NCI-H1092 (cell line): ENCODE measurements at regions not wholly inside any gene's neighbourhood (a gene's known extent, or its start where the extent isn't known, plus 50 kb on each side); places are given as distances from the start of the nearest gene placed in this dataset.

ENCODE experiments used
- DNase-seq: peaks from one replicate; lab custom pipeline; 2025; lab: John Stamatoyannopoulos, UW

DNA sequence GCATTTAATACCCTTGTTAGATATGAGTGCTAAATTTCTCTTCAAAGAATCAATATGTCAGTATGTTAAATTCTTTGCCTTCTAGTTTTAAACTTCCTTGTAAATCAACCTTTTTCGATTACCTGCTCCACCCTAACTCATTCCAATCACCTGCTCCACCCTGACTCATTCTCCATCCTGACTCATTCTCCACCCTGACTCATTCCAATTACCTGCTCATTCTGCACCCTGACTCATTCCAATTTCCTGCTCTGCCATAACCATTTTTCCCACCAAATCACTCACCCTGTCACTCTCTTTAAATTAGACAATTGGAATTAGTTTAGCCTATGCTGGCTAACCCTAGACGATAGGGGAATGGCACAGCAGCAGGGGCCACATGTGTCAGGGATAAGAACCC lies 519.5 kb upstream of the LRRC4C start:
- DNase-seq, result no peak

DNA sequence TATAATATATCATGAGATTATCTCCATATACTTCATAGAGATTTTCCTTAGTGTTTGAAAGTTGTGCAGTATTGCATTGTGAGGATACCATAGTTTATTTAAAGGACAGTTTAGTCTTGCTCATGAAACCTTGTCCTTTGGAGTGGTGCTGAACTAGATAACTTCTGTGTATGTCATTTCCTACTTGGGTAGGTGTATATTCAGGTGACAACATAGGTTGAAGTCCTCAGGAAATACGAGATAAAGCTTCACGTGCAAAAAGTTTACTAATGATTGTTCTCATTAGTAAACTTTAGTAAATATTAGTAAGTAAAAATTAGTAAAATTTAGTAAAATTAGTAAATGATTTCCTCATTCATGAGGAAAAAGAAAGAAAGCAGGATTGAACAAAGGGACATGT lies 521.3 kb upstream of the LRRC4C start:
- no peak for DNase-seq

DNA sequence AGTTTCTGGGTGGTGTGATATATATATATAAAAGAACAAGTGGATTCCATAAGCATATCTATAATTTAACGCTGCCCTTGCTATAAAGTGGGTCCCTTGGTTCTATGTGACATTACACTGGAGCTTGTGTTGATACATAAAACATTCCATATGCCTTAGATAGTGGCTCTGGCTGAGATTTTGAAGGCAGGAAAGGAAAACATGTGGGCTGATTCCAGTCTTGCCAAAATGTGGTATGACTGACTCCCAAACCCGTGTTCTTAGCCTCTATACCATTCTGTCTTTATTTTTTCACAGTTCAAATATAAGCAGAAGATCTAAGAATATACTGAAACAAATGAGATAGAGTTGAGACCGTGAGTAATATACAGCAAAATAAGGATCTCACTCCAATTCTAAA lies 522.8 kb upstream of the LRRC4C start:
- DNase-seq, result no peak

DNA sequence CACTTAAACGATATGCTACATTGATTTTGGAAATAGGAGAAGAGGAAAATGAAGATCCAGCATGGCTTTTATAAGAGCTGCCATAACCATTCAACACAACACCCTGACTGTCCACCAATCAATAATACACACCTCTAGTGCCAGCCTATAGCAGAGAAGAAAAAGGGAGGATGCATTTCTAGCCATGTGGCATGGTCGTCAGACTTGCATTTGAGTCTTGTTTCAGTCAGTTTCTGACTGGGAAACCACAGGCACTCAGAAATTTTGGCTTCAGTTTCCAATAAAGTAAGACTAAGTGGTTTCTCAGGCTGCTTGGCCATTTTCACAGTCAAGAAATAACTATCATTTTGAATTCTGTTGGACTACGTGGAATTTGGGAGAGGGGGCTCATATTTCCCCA lies 523.5 kb upstream of the LRRC4C start:
- no peak for DNase-seq

DNA sequence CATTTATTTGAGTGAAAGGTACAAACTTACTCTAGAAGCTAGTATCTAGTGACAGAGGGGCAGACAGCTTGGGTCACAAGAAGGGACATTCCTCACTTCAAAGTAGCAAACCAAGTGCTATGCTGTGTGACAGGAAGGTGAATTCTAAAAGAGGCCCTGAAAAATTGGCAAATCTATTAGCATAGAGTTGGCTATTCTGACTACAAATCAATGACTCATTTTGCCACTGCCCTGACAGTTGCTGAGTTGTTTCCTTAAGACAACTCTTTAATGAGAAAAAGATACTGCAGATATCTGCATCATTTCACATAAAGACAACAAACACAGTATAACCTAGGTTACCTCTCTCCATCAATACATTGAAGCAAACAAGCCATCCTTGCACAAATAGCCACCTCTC lies 524.0 kb upstream of the LRRC4C start:
- DNase-seq, result no peak

DNA sequence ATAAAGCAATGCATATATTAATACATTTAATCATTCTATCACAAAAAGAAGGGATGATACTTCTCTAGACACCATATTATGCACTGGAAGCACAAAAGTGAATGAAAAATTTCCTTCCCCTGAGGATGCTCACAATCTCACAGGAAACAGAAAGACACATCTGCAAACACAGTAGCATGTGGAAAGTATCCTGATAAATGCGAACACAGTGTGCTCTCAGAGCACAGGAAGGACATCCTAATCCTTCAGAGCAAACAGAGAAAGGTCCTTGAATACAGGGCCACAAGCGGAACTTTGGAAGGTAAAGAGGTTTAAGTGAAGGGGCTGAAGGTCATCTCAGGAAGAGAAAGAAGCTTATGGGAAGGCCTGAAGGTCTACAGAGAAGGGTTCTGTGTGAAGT lies 524.6 kb upstream of the LRRC4C start:
- no peak for DNase-seq

DNA sequence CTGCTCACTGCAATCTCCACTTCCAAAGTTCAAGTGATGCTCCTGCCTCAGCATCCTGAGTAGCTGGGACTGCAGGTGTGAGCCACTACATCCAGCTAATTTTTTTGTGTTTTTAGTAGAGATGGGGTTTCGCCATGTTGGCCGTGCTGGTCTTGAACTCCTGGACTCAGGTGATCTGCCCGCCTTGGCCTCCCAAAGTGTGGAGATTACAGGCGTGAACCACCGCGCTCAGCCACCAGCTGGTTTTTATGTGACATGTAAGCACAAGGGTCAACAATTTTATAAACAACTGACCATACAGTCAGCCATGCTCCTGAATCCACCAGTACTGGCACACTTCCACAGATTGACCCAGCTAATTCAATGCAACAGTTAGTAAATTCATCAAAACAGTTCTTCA lies 526.3 kb upstream of the LRRC4C start:
- DNase-seq, result no peak

DNA sequence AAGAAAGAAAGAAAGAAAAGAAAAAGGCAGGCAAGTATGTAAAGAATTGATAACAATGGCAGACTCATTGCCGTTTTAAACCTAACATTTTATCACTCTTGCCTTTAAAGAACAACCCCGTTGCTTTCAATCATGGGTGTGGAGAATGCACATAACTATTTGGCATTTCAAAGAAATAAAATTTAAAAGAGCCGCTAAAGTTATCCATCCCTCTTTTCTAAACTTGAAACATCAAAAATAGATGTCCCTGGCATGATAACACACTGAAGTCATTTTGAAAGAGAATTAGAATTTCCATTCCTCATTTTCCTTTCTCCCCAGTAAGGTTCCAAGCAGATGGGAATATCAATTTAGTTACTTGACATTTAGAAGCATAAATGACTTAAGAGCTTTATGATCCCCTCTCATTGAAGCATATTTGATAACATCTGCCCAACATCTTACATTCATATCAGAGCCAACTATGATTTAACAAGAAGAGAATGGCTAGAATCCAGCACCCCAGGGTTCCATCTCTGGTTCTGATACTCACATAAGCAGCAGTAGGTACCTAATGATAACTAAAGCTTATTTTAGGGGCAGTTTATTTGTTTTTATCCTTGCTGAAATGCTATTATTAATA lies 529.6 kb upstream of the LRRC4C start:
- DNase-seq, result no peak

DNA sequence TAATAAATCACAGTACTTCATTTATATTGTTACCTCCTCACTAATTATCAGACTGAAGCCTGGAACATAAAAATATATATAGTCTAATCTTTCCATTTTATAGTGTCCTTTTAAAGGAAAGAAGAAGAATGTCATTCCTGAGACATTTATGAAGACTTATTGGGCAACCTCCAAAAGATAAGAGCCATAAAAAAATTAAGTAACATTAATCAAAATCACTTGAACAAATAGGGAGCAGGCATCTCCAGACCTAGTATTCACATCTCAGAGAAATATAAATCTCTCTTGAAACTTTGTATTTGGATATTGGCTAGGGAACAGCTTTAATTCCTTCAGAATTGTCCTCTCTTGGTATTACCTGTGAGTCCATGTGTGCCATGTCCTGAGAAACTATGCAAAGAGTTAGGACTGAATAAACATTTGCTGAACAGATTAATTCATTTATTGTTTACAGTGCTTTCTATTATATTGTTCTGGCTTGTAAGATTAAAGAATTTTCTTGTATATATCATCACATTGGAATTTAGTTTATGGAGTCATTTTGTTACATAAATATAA lies 530.5 kb upstream of the LRRC4C start:
- DNase-seq, result no peak

DNA sequence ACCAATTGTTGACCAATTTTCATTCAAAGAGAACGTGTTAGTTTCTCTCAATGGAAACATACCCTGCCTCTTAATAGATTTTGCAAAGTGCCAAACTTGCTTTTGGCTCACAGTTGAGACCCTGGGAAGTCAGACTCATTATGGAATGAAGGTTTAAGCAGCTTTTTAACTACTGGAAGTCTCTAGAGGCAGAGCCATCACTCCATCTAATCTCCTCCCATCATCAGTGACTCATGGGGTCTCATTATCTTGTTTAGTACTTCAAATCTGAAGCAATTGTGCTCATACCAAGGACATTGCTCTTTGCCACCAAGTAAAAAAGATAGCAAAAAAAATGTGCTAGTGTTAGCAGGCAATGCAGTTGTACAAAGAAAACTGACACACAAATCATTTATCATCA lies 537.1 kb upstream of the LRRC4C start:
- DNase-seq, result no peak

DNA sequence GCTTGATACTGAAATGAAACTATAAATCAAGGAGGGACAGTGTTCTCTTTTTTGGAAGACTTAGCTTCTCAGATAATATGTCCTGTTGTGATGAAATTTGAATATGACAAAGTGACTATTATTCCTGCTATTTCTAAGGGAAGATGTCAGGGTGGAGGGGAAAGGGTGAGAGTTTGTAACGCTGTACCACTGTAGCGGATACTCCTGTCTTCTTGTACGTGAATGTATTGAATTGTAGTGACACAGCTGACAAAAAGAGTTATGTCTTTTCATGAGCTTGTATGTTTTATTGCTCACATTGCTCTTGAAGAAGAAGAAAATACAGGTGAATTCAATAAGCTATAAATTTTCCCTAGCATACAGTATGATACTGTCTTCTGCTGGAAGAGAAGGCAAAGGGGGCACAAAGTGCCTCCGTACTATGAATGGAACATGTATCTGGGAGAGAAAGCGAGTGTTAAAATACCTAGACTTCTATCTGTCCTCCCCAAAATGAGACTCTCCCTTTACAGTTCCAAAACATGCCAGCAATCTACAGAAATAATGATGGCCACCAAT lies 538.5 kb upstream of the LRRC4C start:
- DNase-seq, result no peak

DNA sequence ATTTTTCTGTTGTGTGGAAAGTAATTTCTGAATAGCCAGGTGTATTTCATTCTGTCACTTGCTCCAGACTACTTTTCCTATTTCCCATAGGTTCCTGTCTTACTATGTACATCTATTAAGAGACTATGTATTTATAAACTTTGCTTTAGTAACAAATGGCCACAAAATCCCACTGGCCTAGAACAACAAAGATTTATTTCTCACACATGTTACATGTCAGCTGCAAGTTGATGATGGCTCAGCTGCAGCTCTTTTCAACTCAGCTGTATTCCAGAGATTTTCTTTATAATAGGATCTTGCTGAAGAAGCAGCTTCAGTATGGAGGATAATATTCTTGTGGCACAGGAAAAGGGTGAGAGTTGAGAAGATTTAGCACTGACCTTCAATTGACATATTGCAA lies 539.6 kb upstream of the LRRC4C start:
- no peak for DNase-seq

DNA sequence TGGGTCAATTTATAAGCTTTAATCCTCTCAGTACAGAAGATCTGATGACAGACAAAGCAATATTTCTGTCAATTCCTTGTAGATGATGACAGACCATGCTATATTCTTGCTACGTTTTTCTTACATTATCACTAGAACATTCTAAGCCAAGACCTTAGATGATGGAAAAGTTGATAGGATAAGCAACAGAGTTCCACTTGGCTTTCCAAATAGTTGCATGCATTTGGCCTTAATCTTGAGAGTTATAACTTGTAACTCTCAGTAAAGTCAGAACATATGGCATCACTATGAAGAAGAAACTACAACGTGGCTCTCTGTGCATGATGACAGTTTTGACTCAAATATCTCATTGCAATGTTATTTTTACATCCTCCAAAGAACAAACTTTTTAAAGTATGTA lies 544.3 kb upstream of the LRRC4C start:
- no peak for DNase-seq

DNA sequence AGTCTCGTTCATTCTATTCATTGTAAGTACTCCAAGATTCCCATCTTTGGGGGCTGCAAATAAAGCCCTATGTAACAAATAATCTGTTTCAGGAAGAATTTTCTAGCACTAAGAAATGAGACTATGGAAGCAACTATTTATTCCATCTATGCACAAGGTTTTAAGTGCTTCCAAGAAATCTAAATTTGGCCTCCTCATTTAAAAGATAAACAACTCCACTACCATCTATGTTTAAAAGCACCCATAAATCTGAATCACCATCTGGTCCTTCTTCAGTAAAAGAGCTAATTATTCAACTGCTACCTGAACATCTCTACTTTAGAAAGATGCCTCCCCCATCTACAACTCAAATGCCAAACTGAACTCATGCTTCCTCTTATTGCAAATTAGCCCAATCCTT lies 547.3 kb upstream of the LRRC4C start:
- DNase-seq, result no peak

DNA sequence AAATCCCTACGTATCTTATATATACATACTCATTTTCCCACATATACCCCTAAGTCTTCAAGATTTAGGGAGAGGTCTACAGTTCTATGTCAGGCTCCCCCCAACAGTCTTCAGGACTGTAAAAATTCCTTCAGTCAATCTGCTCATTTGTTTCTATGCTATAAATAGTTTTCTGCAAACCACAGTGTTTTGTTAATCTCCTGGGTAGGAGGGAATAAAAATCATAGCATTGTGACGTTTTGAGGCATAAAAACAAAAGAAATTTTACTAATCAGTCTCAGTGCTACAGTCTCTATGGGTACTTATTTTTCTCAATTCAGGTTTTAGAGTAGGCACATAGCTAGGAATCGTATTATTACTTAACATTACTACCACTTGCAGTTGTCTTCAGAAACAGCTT lies 552.8 kb upstream of the LRRC4C start:
- no peak for DNase-seq

DNA sequence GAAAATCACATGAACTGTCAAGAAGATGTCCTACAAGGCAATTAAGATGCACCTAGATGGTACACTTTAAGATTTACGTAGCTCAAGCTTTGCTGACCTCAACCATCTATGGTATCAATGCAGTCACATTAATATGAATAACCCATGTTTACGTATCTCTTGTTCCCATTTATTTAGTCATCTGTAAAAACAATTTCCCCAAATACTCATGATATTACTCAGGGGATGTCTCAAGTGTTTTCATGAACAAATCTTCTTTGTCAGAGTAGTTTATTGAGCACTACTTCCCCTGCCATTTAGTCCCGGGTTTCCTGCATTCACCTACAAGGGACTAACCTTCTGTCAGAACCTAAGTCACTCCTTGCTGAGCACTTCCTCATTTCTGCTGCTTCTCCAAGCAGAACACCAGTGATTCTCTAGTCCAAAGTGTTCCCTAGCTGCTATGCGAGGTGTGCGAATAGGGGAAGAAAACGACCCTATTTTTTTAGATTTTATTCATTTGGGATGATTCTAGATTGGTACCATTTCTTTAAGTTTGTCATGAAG lies 554.3 kb upstream of the LRRC4C start:
- DNase-seq, result no peak

DNA sequence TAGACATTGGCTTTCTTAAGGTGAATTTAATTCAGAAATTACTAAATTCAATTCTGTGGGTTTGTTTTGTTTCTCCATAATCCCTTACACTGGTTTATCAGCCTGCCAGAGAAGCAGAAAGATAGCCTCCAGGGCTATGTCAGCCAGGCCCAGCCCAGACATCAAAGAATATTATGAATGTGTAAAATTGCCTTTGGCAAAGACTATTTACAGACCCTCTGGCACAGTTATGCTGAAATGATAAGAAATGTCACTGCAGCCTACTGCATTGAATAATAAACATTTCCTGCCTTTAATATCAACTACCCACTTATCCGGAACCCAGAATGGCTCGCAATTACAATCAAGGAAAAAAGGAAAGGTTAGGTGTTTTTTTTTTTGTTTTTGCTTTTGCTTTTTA lies 562.5 kb upstream of the LRRC4C start:
- DNase-seq, result no peak

DNA sequence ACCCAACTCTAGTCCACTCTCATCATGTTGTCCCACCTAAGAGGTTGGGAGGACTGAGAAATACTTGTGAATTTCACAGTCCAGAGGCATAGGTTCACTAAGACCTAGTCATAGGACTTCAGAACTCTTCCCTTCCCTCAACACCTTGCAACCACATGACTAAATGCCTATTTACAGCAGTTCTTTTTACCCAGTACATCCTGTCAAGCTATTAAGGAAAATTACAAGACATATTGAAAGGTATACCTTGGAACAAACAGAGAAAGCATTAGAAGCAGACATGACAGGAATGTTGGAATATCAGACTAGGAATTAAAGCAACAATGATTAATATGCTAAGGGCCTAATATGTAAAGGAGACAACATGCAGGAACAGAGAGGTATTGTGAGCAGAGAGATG lies 563.8 kb upstream of the LRRC4C start:
- no peak for DNase-seq

DNA sequence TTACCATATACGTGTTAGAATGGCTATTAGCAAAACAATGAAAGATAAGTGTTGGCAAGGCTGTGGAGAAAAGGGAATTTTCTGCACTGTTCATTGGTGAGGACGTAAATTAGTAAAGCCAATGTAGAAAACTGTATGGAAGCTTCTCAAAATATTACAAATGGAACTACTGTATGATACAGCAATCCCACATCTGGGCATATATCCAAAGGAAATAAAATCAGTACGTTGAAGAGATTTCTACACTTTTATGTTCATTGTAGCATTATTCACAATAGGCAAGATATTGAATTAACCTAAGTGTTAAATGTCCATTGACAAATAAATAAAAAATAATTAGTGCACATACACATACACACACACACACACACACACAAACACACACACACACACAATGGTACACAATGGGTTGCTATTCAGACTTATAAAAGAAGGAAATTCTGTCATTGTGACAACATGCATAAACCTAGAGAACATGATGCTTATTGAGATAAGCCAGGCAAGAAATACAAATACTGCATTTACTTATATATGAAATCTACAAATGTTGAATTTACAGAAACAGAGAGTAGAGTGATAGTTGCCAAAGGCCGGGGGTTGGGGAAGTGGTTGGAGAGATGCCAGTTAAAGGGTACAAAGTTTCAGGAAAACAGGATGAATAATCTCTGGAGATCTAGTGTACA lies 565.8 kb upstream of the LRRC4C start:
- no peak for DNase-seq

DNA sequence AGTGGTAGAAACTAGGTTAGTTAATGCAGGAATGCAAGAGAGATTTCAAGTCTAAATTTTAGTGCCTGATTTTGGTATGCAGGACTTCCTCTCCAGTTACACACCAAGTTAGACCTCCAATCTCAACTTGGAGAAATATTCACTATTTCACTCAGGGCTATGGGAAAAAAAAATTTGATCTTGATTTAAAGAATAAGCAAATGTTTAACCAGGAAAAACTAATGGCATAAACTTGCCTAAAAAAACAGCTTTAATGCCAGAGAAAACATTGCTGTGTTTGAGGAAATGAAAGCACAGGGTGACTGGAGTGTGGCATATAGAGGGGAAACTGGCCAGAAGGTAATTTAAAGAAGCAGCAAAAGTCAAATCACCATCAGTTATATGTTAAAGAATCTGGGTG lies 575.4 kb upstream of the LRRC4C start:
- no peak for DNase-seq

DNA sequence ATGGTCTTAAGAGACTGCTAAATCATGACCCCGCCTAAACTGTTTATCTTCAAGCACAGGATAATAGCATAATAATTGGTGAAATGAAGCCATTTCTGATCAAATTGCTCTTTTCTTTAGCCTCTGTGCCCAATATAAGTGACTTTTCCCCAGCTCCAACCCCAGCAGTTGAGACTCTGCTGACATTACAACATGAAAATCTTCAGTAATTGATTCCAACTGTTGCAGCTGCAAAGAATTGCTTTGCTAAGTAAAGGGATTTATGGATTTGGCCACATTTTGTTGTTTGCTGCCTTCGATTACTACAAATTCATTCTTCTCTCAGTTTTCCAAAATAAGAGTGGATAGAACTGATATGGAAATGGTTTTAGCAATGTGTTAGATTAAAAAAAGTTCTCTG lies 576.7 kb upstream of the LRRC4C start:
- DNase-seq, result no peak

DNA sequence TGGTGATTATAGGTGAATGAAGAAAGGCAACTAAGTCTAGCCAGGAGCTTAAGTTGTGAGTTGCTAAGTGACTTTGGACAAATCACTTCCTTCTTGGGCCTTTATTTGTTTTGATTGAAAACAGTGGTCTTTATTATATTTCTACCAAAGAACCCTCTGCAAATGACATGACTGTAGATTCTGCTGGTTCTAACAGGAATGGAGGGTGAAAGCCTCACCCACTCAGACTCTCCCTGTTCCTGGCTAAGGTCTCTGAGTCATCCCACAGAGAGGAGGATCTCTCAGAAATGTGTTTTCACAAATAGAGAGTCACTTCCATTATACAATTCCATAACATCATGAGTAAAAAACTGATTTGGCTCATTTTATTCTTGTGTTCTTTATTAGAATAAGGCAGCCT lies 583.9 kb upstream of the LRRC4C start:
- DNase-seq, result no peak
